Transverse colon (tissue), 4 donors: ENCODE measurements at regions not wholly inside any gene's neighbourhood (a gene's known extent, or its start where the extent isn't known, plus 50 kb on each side); places are given as distances from the start of the nearest gene placed in this dataset.

ENCODE experiments used
- DNase-seq: peaks from one replicate; pipeline ENCODE4 v3.0.0-alpha.2; 2019
- H3K27ac ChIP-seq, 4 donors: fragments of 200-600 bp; sonication (generic); 2 replicates each; pipeline ENCODE4 v1.5.1; 2016 to 2018; ENCODE audit warnings: inconsistent platforms in 4 of 4
- H3K27me3 ChIP-seq: fragments of 200-600 bp; sonication (generic); 2 replicates; pipeline ENCODE4 v1.5.1; 2017; ENCODE audit warnings: inconsistent platforms
- H3K36me3 ChIP-seq, 4 donors: fragments of 200-600 bp; sonication (generic); 2 replicates each; pipeline ENCODE4 v1.5.1; 2017 to 2019; ENCODE audit warnings: inconsistent platforms in 4 of 4
- H3K4me1 ChIP-seq, 4 donors: fragments of 200-600 bp; sonication (generic); 2 replicates each; pipeline ENCODE4 v1.5.1; 2017 to 2020; ENCODE audit warnings: inconsistent platforms in 4 of 4
- H3K4me3 ChIP-seq, 4 donors: fragments of 200-600 bp; sonication (generic); 1 replicate in 1 of 4; 2 replicates in 3 of 4; pipeline versions ENCODE4 v1.5.1 to v1.6.1; 2017 to 2019; ENCODE audit warnings: inconsistent platforms in 4 of 4
- H3K9me3 ChIP-seq, 2 donors: fragments of 200-600 bp; sonication (generic); 2 replicates each; pipeline ENCODE4 v1.5.1; 2017 to 2019; ENCODE audit warnings: inconsistent platforms in 2 of 2
- CTCF ChIP-seq, 5 experiments: fragments of 200-600 bp in 3 of 5; fragments of 450-650 bp in 2 of 5; sonication (generic) in 3 of 5; IDR thresholded peaks; 1 replicate in 2 of 5; 2 replicates in 3 of 5; pipeline ENCODE4 v1.5.1; 2016 to 2017; ENCODE audit warnings: antibody characterized with exemption in 5 of 5, inconsistent platforms in 3 of 5, mild to moderate bottlenecking in 2 of 5, moderate library complexity in 1 of 5
- EP300 ChIP-seq: sonication (generic); formaldehyde crosslinking; IDR thresholded peaks from one replicate; pipeline ENCODE4 v1.6.1; 2017; ENCODE audit warnings: antibody characterized with exemption, low read depth
- POLR2A ChIP-seq: fragments of 450-650 bp; IDR thresholded peaks from one replicate; pipeline ENCODE4 v1.6.1; 2016; ENCODE audit warnings: antibody characterized with exemption, mild to moderate bottlenecking, moderate library complexity
- POLR2AphosphoS5 ChIP-seq, 3 donors: sonication (generic); formaldehyde crosslinking; IDR thresholded peaks; one replicate each; pipeline ENCODE4 v1.6.1; 2016; ENCODE audit warnings: antibody characterized with exemption in 3 of 3
- WGBS, 2 donors: methylation state at CpG; one replicate each; pipeline ENCODE4 v1.1.5; 2018; ENCODE audit warnings: low coverage in 1 of 2; 5-methylcytosine and 5-hydroxymethylcytosine counted together
- in situ Hi-C, 4 donors: fragments of 200-750 bp; cut with MboI; loops; one replicate each; pipeline versions ENCODE4 v1.15.0 to v1.15.1; 2017; ENCODE audit warnings: low sequenced_read_pairs in 3 of 4, low pct_ligation_motif_present in 1 of 4, low pct_unique_long_range_greater_than_20kb in 1 of 4
- intact Hi-C: fragments of 100-400 bp; cut with DNase I; formaldehyde crosslinking; loops from one replicate; pipeline ENCODE4 v1.15.1; 2023; ENCODE audit warnings: low total_unique reads

- DNase-seq = no peak
- WGBS, 2 donors = 79 to 93% methylated on average over 3 to 8 of the region's 8 CpGs
- H3K9me3 ChIP-seq = no peaks in the 10 kb centered on the region
- H3K36me3 ChIP-seq = no peaks in the 10 kb centered on the region
- intact Hi-C loops (no loop called here), in situ Hi-C loops (no loop called here)
- TF ChIP-seq EP300 (no peak), CTCF (IDR thresholded peaks at IDR 0.05) (no peak), POLR2AphosphoS5 (IDR thresholded peaks at IDR 0.05) (no peak), POLR2A (no peak)
- no peaks in the 10 kb centered on the region for H3K27me3 ChIP-seq
- H3K4me3 ChIP-seq = no peak overlapping the region
- H3K4me1 ChIP-seq = no peaks in the 10 kb centered on the region
- no peak overlapping the region for H3K27ac ChIP-seq
Measured at GRCh38 chr3:197443506-197443905, 112.3 kb downstream of the BDH1 start.

- intact Hi-C loops = no loop called here
- Histone ChIP-seq H3K9me3 (no peaks in the 10 kb centered on the region), H3K4me3 (no peak overlapping the region), H3K27me3 (no peaks in the 10 kb centered on the region), H3K27ac (no peak overlapping the region), H3K4me1 (no peaks in the 10 kb centered on the region), H3K36me3 (no peaks in the 10 kb centered on the region)
- TF ChIP-seq POLR2AphosphoS5 (IDR thresholded peaks at IDR 0.05) = no peak
- no peak for TF ChIP-seq EP300
- TF ChIP-seq CTCF (IDR thresholded peaks at IDR 0.05) = no peak
- no peak for TF ChIP-seq POLR2A
- no peak for DNase-seq
- in situ Hi-C loops = no loop called here
- WGBS, 2 donors = 93 to 100% methylated on average over 3 to 7 of the region's 7 CpGs
Measured at GRCh38 chr3:197440717-197441303, 115.0 kb downstream of the BDH1 start.

GRCh38 chr3:197438906-197439305, 116.9 kb downstream of the BDH1 start:
- intact Hi-C loops (no loop called here), in situ Hi-C loops (no loop called here)
- no peak for TF ChIP-seq CTCF (IDR thresholded peaks at IDR 0.05)
- TF ChIP-seq POLR2AphosphoS5 (IDR thresholded peaks at IDR 0.05) = no peak
- TF ChIP-seq EP300 = no peak
- TF ChIP-seq POLR2A = no peak
- Histone ChIP-seq H3K9me3 (no peaks in the 10 kb centered on the region), H3K4me1 (no peaks in the 10 kb centered on the region), H3K36me3 (no peaks in the 10 kb centered on the region), H3K4me3 (no peak overlapping the region), H3K27ac (no peak overlapping the region), H3K27me3 (no peaks in the 10 kb centered on the region)
- no peak for DNase-seq
- 83 to 91% methylated on average over 3 of the region's 3 CpGs for WGBS, 2 donors

GRCh38 chr3:197435426-197435825, 120.3 kb downstream of the BDH1 start:
- Histone ChIP-seq H3K27ac (no peak overlapping the region), H3K4me3 (no peak overlapping the region), H3K9me3 (no peaks in the 10 kb centered on the region), H3K36me3 (no peaks in the 10 kb centered on the region), H3K27me3 (no peaks in the 10 kb centered on the region), H3K4me1 (peaks cover 0 to 6% (median 0%) of the 10 kb centered on the region in 4 donors)
- whole genome bisulfite sequencing, 2 donors = 83 to 84% methylated on average over 3 of the region's 3 CpGs
- TF ChIP-seq POLR2AphosphoS5 (IDR thresholded peaks at IDR 0.05) (no peak), CTCF (IDR thresholded peaks at IDR 0.05) (no peak), EP300 (no peak), POLR2A (no peak)
- DNase-seq = no peak
- in situ Hi-C loops (no loop called here), intact Hi-C loops (no loop called here)
